ENCODE measurements at regions not wholly inside any gene's neighbourhood (a gene's known extent, or its start where the extent isn't known, plus 50 kb on each side); places are given as distances from the start of the nearest gene placed in this dataset.
A peak's percentile ranks its signal among the peaks of the same experiment; 100 is the strongest.
"Not testable (repeated sequence)": the region's sequence is repeated elsewhere in the genome, so short reads cannot be mapped to it uniquely, and the experiment has no call there.

- Mint-ChIP-seq H3K27ac (ENCODE audit: unreplicated experiment) (peak overlapping the region; percentile 55), H3K9me3 (ENCODE audit: low read depth) (peaks cover 8% of the 10 kb centered on the region), H3K4me3 (ENCODE audit: unreplicated experiment) (no peak overlapping the region), H3K27me3 (ENCODE audit: low read depth) (no peaks in the 10 kb centered on the region), H3K4me1 (ENCODE audit: low read depth) (peaks cover 31% of the 10 kb centered on the region), H3K36me3 (ENCODE audit: low read depth) (peaks cover under 1% of the 10 kb centered on the region)
- DNase-seq (ENCODE audit: low spot score): no peak
- TF ChIP-seq, protein P1, sequence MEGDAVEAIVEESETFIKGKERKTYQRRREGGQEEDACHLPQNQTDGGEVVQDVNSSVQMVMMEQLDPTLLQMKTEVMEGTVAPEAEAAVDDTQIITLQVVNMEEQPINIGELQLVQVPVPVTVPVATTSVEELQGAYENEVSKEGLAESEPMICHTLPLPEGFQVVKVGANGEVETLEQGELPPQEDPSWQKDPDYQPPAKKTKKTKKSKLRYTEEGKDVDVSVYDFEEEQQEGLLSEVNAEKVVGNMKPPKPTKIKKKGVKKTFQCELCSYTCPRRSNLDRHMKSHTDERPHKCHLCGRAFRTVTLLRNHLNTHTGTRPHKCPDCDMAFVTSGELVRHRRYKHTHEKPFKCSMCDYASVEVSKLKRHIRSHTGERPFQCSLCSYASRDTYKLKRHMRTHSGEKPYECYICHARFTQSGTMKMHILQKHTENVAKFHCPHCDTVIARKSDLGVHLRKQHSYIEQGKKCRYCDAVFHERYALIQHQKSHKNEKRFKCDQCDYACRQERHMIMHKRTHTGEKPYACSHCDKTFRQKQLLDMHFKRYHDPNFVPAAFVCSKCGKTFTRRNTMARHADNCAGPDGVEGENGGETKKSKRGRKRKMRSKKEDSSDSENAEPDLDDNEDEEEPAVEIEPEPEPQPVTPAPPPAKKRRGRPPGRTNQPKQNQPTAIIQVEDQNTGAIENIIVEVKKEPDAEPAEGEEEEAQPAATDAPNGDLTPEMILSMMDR (IDR thresholded peaks at IDR 0.05): no peak
Measured at GRCh38 chr3:177852001-177852807, 654.9 kb upstream of the TBL1XR1 start.

DNA sequence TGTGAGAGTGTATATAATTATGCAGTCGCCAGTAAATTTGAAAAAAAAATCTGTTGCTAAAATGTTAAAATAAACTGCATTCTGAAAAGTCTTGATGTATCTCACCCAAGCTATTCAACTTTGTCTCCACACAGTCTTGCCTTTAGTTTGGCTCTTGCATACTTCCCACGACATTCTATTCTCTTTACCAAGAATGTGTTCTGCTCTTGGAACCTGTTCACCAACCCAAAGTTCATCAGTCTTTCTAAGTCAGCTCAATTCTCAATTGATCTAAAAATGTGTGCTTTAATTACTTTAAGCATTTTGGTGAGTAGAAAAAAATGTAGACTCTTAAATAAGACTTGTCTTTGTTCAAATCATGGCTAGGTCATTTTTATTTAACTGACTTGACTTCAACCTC lies 657.7 kb upstream of the TBL1XR1 start:
- TF ChIP-seq, protein P1 (IDR thresholded peaks at IDR 0.05): no peak
- peaks cover 18% of the 10 kb centered on the region for H3K36me3 Mint-ChIP-seq (ENCODE audit: low read depth)

GRCh38 chr3:177860184-177860583 lies 662.9 kb upstream of the TBL1XR1 start:
- Mint-ChIP-seq H3K4me3 (ENCODE audit: unreplicated experiment) (no peak overlapping the region), H3K27me3 (ENCODE audit: low read depth) (no peaks in the 10 kb centered on the region)
- DNase-seq (ENCODE audit: low spot score): no peak

More for the DNA sequence above, 657.7 kb upstream of the TBL1XR1 start:
- no peak overlapping the region for H3K27ac Mint-ChIP-seq (ENCODE audit: unreplicated experiment)
- H3K27me3 Mint-ChIP-seq (ENCODE audit: low read depth): no peaks in the 10 kb centered on the region
- peaks cover 31% of the 10 kb centered on the region for H3K4me1 Mint-ChIP-seq (ENCODE audit: low read depth)
- peaks cover 26% of the 10 kb centered on the region for H3K9me3 Mint-ChIP-seq (ENCODE audit: low read depth)
- H3K4me3 Mint-ChIP-seq (ENCODE audit: unreplicated experiment): no peak overlapping the region
- no peak for DNase-seq (ENCODE audit: low spot score)

GRCh38 chr3:177862962-177863491 lies 665.7 kb upstream of the TBL1XR1 start:
- Mint-ChIP-seq H3K4me1 (ENCODE audit: low read depth) (no peaks in the 10 kb centered on the region), H3K27ac (ENCODE audit: unreplicated experiment) (no peak overlapping the region), H3K36me3 (ENCODE audit: low read depth) (peaks cover 24% of the 10 kb centered on the region), H3K27me3 (ENCODE audit: low read depth) (no peaks in the 10 kb centered on the region), H3K9me3 (ENCODE audit: low read depth) (peaks cover 55% of the 10 kb centered on the region), H3K4me3 (ENCODE audit: unreplicated experiment) (no peak overlapping the region)
- DNase-seq (ENCODE audit: low spot score): no peak
- TF ChIP-seq, protein P1 (IDR thresholded peaks at IDR 0.05): no peak

More at GRCh38 chr3:177860184-177860583, 662.9 kb upstream of the TBL1XR1 start:
- TF ChIP-seq, protein P1 (IDR thresholded peaks at IDR 0.05): no peak
- Mint-ChIP-seq H3K9me3 (ENCODE audit: low read depth) (peaks cover 52% of the 10 kb centered on the region), H3K27ac (ENCODE audit: unreplicated experiment) (no peak overlapping the region), H3K4me1 (ENCODE audit: low read depth) (peaks cover 7% of the 10 kb centered on the region), H3K36me3 (ENCODE audit: low read depth) (peaks cover 25% of the 10 kb centered on the region)

DNA sequence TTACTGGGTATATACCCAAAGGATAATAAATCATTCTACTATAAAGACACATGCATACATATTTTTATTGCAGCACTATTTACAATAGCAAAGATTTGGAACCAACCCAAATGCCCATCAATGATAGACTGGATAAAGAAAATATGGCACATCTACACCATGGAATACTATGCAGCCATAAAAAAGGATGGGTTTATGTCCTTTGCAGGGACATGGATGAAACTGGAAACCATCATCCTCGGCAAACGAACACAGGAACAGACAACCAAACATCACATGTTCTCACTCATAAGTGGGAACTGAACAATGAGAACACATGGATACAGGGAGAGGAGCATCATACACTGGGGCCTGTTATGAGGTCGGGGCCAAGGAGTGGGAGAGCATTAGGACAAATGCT lies 665.0 kb upstream of the KCNMB2 start:
- not testable (repeated sequence) for H3K4me3 Mint-ChIP-seq (ENCODE audit: unreplicated experiment); H3K27me3 Mint-ChIP-seq (ENCODE audit: low read depth); DNase-seq (ENCODE audit: low spot score); H3K4me1 Mint-ChIP-seq (ENCODE audit: low read depth); H3K27ac Mint-ChIP-seq (ENCODE audit: unreplicated experiment)
- Mint-ChIP-seq H3K9me3 (ENCODE audit: low read depth) (peaks cover 47% of the 10 kb centered on the region), H3K36me3 (ENCODE audit: low read depth) (peaks cover 27% of the 10 kb centered on the region)

All from chondrocyte (in vitro differentiated cells).